ENCODE measurements at regions not wholly inside any gene's neighbourhood (a gene's known extent, or its start where the extent isn't known, plus 50 kb on each side); places are given as distances from the start of the nearest gene placed in this dataset.

DNA sequence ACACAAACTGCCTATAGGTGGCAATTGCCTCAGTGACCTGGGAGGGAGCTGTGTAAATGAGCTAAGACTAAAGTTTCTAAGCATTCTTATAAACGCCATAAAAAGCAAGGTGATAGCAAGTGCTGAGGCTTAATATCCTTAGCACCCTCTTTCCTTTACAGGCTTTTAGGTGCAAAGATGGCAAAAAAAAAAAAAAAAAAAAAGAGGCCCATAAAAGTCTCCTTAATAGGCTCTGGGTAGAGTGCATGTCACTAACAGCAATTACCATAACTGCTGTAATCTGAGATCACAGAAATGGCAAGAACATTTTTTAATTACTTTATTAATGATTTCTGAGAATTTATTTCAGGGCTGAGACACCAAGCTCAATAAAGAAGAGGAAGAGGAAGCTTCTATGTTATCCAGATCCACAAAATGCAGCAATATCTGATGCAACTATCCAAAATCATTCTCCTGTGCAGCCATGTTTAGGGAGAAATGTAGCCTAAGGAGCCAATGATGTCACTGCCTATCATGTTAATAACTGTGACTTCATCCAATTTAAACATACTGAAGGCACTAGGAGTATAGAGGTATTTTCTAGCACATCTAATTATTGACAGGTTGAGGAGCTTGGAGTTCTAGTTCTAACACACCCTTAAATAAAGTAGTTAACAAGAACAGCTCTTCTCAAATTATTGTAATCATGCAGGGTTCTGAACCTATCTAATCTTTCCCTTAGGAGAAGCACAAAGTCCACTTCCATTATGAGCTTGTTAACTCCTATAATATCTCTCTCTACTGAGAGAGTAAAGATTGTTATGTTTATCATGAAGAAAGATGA, 804.3 kb upstream of the ACVR2A start:
- Mint-ChIP-seq H3K4me1 (peaks cover 3% of the 10 kb centered on the region), H3K27me3 (ENCODE audit: low read depth) (no peaks in the 10 kb centered on the region), H3K36me3 (no peaks in the 10 kb centered on the region), H3K27ac (no peak overlapping the region), H3K9me3 (no peaks in the 10 kb centered on the region), H3K4me3 (no peak overlapping the region)
- no peak for DNase-seq (ENCODE audit: low spot score in 2 of 2, unreplicated experiment in 2 of 2)
- TF ChIP-seq, protein P1, sequence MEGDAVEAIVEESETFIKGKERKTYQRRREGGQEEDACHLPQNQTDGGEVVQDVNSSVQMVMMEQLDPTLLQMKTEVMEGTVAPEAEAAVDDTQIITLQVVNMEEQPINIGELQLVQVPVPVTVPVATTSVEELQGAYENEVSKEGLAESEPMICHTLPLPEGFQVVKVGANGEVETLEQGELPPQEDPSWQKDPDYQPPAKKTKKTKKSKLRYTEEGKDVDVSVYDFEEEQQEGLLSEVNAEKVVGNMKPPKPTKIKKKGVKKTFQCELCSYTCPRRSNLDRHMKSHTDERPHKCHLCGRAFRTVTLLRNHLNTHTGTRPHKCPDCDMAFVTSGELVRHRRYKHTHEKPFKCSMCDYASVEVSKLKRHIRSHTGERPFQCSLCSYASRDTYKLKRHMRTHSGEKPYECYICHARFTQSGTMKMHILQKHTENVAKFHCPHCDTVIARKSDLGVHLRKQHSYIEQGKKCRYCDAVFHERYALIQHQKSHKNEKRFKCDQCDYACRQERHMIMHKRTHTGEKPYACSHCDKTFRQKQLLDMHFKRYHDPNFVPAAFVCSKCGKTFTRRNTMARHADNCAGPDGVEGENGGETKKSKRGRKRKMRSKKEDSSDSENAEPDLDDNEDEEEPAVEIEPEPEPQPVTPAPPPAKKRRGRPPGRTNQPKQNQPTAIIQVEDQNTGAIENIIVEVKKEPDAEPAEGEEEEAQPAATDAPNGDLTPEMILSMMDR (IDR thresholded peaks at IDR 0.05; ENCODE audit: unreplicated experiment), result no peak

DNA sequence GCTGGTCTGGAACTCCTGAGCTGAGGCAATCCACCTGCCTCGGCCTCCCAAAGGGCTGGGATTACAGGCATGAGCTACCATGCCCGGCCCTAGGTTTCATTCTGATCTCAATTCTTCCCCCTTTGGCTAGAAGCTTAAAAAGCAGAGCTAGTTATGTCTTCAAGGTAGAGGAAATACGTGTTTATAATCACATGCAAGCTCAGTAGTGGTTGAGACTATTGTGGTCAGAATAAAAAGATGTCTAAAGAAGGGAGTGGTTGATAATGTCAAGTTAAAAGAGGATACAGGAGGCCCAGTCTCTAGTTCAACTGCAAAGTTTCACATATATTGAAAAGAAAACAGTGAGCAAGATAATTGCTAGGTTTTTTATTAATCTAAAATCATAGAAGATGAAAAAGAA, 807.8 kb upstream of the ACVR2A start:
- DNase-seq (ENCODE audit: low spot score in 2 of 2, unreplicated experiment in 2 of 2), result no peak
- Mint-ChIP-seq H3K27ac (no peak overlapping the region), H3K36me3 (no peaks in the 10 kb centered on the region), H3K4me3 (no peak overlapping the region), H3K27me3 (ENCODE audit: low read depth) (no peaks in the 10 kb centered on the region), H3K4me1 (peaks cover 13% of the 10 kb centered on the region), H3K9me3 (no peaks in the 10 kb centered on the region)
- TF ChIP-seq, protein P1 (IDR thresholded peaks at IDR 0.05; ENCODE audit: unreplicated experiment), result no peak

DNA sequence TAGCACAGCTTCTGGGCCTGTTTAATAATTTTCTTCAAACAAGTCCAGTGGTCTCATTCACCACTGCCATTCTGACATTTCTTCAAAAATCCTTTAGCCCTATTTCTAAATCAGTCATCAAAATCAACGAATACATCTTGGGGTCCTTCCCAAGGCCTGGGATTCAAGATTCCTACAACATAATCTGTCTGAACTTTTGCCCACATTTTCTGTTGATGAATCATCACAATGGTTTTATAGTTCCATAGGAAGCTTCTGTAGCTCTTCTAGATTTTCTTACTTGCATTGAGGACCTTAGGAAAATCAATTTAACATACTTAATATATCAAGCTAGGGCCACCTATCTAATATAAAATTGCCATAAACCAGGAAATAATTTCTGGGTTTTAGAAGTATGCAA, 811.8 kb upstream of the ACVR2A start:
- H3K27ac Mint-ChIP-seq, result no peak overlapping the region
- peaks cover 4% of the 10 kb centered on the region for H3K9me3 Mint-ChIP-seq
- H3K27me3 Mint-ChIP-seq (ENCODE audit: low read depth), result no peaks in the 10 kb centered on the region
- TF ChIP-seq, protein P1 (IDR thresholded peaks at IDR 0.05; ENCODE audit: unreplicated experiment), result no peak
- no peaks in the 10 kb centered on the region for H3K36me3 Mint-ChIP-seq
- H3K4me3 Mint-ChIP-seq, result no peak overlapping the region
- DNase-seq (ENCODE audit: low spot score in 2 of 2, unreplicated experiment in 2 of 2), result no peak
- H3K4me1 Mint-ChIP-seq, result peaks cover 28% of the 10 kb centered on the region

DNA sequence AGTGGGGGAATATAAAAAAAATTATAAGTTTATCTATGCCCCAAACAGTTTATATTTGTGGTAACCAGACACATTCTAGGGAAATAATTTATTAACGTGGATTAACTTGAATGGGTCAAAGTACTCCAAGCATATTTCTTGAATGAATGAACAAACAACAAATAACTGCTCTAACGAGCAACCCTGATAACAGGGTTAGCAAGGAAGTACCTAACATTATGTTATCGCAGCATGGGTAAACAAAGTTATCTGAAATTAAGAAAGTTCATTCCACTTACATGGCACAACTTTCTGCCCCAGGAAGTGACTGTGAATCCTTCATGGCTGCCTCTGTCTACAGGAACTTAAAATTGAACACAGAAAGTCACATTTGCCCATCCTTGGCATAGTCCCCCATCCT, 812.9 kb upstream of the ACVR2A start:
- no peak for DNase-seq (ENCODE audit: low spot score in 2 of 2, unreplicated experiment in 2 of 2)
- H3K27ac Mint-ChIP-seq, result no peak overlapping the region
- H3K36me3 Mint-ChIP-seq, result no peaks in the 10 kb centered on the region
- H3K4me3 Mint-ChIP-seq, result no peak overlapping the region
- H3K27me3 Mint-ChIP-seq (ENCODE audit: low read depth), result no peaks in the 10 kb centered on the region
- TF ChIP-seq, protein P1 (IDR thresholded peaks at IDR 0.05; ENCODE audit: unreplicated experiment), result no peak
- H3K9me3 Mint-ChIP-seq, result peaks cover 6% of the 10 kb centered on the region
- H3K4me1 Mint-ChIP-seq, result peaks cover 28% of the 10 kb centered on the region

DNA sequence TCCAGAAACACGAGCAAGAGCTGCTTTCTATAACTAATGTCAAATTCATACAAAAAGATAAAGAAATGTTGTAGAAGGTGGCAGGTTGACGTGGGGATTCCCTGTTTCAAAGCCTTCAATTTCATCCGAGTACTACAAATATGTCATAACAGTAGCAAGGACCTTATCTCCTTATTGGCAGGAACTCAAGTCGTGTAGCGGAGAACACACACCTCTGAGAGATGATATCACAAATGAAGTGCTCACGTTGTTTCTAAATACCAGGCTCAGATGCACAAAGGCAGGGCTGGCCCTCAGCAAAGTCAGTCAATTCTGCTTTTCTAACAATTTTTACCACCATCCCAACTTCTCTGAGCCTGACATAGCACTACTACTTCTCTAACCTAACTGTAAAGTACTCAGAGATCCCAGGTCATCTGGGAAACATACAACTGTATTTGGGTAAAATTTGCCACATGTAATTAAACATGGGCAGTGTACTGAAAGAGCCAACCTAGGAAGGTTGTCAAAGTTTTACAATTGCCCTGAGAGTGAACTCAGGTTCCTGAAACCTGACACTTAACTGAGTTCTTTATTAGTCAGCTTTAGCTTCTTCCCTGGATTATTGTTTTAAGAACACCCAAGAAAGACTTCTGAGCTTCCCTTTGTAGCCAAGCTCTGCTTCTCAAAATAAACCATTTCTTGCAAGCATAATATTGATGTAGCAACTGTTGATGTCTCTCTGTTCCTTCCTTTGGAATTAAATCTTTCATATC, 813.7 kb upstream of the ACVR2A start:
- Mint-ChIP-seq H3K4me1 (peaks cover 34% of the 10 kb centered on the region), H3K36me3 (no peaks in the 10 kb centered on the region)
- TF ChIP-seq, protein P1 (IDR thresholded peaks at IDR 0.05; ENCODE audit: unreplicated experiment), result no peak

More for the DNA sequence above, 813.7 kb upstream of the ACVR2A start:
- no peak overlapping the region for H3K4me3 Mint-ChIP-seq
- H3K27ac Mint-ChIP-seq, result peak overlapping the region; percentile 22
- H3K9me3 Mint-ChIP-seq, result peaks cover 6% of the 10 kb centered on the region
- no peaks in the 10 kb centered on the region for H3K27me3 Mint-ChIP-seq (ENCODE audit: low read depth)
- no peak for DNase-seq (ENCODE audit: low spot score in 2 of 2, unreplicated experiment in 2 of 2)

Measured in mesothelial cell of epicardium (in vitro differentiated cells).